ENCODE measurements at regions not wholly inside any gene's neighbourhood (a gene's known extent, or its start where the extent isn't known, plus 50 kb on each side); places are given as distances from the start of the nearest gene placed in this dataset.

- no peak for TF ChIP-seq REST (IDR thresholded peaks at IDR 0.05; ENCODE audit: low read depth)
- no peak for TF ChIP-seq EGR1 (IDR thresholded peaks at IDR 0.05)
- no peak for TF ChIP-seq ZBTB7A (IDR thresholded peaks at IDR 0.05; ENCODE audit: low read depth)
- TF ChIP-seq EP300 (IDR thresholded peaks at IDR 0.05; ENCODE audit: borderline replicate concordance): no peak
- no peak for TF ChIP-seq NFIC (IDR thresholded peaks at IDR 0.05)
- TF ChIP-seq TEAD4 (IDR thresholded peaks at IDR 0.05): no peak
- no peak for TF ChIP-seq RAD21 (IDR thresholded peaks at IDR 0.05; ENCODE audit: low read depth)
- no peak for TF ChIP-seq USF1 (IDR thresholded peaks at IDR 0.05)
- no peak for TF ChIP-seq YY1 (IDR thresholded peaks at IDR 0.05; ENCODE audit: low read depth)
- no peak for TF ChIP-seq CREB1 (IDR thresholded peaks at IDR 0.05; ENCODE audit: low read depth)
These were observed 421.0 kb upstream of the CDH5 start for GRCh38 chr16:65945493-65945892.

GRCh38 chr16:65944361-65944760 is 422.1 kb upstream of the CDH5 start:
- TF ChIP-seq TCF12 (IDR thresholded peaks at IDR 0.05; ENCODE audit: low read depth): no peak
- no peak for TF ChIP-seq MAX (IDR thresholded peaks at IDR 0.05)
- TF ChIP-seq ZBTB7A (IDR thresholded peaks at IDR 0.05; ENCODE audit: low read depth): no peak
- no peak for TF ChIP-seq CEBPB (IDR thresholded peaks at IDR 0.05)
- no peak for TF ChIP-seq RAD21 (IDR thresholded peaks at IDR 0.05; ENCODE audit: low read depth)

GRCh38 chr16:65940711-65941110 is 425.8 kb upstream of the CDH5 start:
- no peak for TF ChIP-seq RAD21 (IDR thresholded peaks at IDR 0.05; ENCODE audit: low read depth)

- TF ChIP-seq REST (IDR thresholded peaks at IDR 0.05; ENCODE audit: low read depth) (no peak), EP300 (IDR thresholded peaks at IDR 0.05; ENCODE audit: borderline replicate concordance) (no peak), FOXM1 (IDR thresholded peaks at IDR 0.05; ENCODE audit: borderline replicate concordance, low read depth) (no peak), CEBPB (IDR thresholded peaks at IDR 0.05) (no peak), RAD21 (IDR thresholded peaks at IDR 0.05; ENCODE audit: low read depth) (no peak), ZBTB7A (IDR thresholded peaks at IDR 0.05; ENCODE audit: low read depth) (no peak), CREB1 (IDR thresholded peaks at IDR 0.05; ENCODE audit: low read depth) (no peak), USF1 (IDR thresholded peaks at IDR 0.05) (no peak), EGR1 (IDR thresholded peaks at IDR 0.05) (no peak), YY1 (IDR thresholded peaks at IDR 0.05; ENCODE audit: low read depth) (no peak), TEAD4 (IDR thresholded peaks at IDR 0.05) (no peak), MAX (IDR thresholded peaks at IDR 0.05) (no peak), TAF1 (IDR thresholded peaks at IDR 0.05; ENCODE audit: low read depth) (no peak), TCF12 (IDR thresholded peaks at IDR 0.05; ENCODE audit: low read depth) (no peak), NFIC (IDR thresholded peaks at IDR 0.05) (no peak)
These were observed 428.4 kb upstream of the CDH5 start for GRCh38 chr16:65938083-65938482.

- no peak for TF ChIP-seq EP300 (IDR thresholded peaks at IDR 0.05; ENCODE audit: borderline replicate concordance)
- TF ChIP-seq TEAD4 (IDR thresholded peaks at IDR 0.05): no peak
- no peak for TF ChIP-seq USF1 (IDR thresholded peaks at IDR 0.05)
- no peak for TF ChIP-seq RAD21 (IDR thresholded peaks at IDR 0.05; ENCODE audit: low read depth)
- TF ChIP-seq MAX (IDR thresholded peaks at IDR 0.05): no peak
- no peak for TF ChIP-seq CREB1 (IDR thresholded peaks at IDR 0.05; ENCODE audit: low read depth)
- no peak for TF ChIP-seq NFIC (IDR thresholded peaks at IDR 0.05)
- no peak for TF ChIP-seq EGR1 (IDR thresholded peaks at IDR 0.05)
- no peak for TF ChIP-seq TAF1 (IDR thresholded peaks at IDR 0.05; ENCODE audit: low read depth)
- TF ChIP-seq REST (IDR thresholded peaks at IDR 0.05; ENCODE audit: low read depth): no peak
- TF ChIP-seq CEBPB (IDR thresholded peaks at IDR 0.05): no peak
These were observed 429.0 kb upstream of the CDH5 start for GRCh38 chr16:65937455-65937854.

Data from Ishikawa (cell line).